GM19025 (cell line): ENCODE measurements at regions not wholly inside any gene's neighbourhood (a gene's known extent, or its start where the extent isn't known, plus 50 kb on each side); places are given as distances from the start of the nearest gene placed in this dataset.
A peak's percentile ranks its signal among the peaks of the same experiment; 100 is the strongest.

Experiments
- ATAC-seq: cut with Tn5 transposase; IDR thresholded peaks from one replicate; pipeline ENCODE4 v1.9.1; 2021; ENCODE audit warnings: mild to moderate bottlenecking, low read depth, moderate library complexity; ENCODE audit not compliant: unreplicated experiment

DNA sequence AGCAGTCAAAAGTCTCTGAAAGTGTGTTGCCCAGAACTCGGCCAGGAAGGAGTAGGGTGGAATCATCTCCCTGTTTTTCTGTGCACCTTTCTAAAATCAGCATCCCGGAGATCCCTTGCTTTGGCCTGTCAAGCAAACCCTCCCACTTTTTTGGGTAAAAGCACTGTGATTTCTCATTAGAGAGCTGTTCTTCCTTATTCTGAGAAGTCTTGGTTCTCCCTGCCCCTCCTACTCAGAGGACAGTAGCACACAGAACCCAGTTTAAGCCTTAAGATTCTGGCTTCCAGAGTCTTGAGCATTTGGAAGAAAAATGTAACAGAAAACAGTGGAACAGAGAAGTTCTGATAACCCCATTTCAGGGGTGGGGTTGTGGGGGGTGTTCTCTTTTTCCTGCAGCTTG lies 52.6 kb upstream of the KATNAL1 start:
- ATAC-seq: no peak

DNA sequence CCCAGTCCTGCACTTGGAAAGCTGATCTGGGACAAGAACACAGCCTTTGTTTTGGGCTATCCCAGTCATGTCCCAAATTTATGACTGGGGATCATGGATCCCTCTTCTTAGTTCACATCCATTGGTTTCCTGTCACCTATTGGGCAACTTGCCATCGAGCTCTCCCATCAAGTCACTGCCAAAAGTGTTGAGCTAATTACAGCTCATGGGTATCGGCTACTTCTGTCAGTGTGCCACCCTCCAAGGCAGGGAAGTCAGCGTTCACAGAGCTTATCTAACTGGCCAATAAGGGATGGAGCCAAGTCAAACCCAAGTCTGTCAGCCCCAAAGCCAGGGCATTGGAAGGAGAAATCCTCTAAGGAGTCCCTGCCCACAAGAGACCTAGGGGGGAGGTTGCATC lies 53.2 kb upstream of the KATNAL1 start:
- ATAC-seq: no peak

DNA sequence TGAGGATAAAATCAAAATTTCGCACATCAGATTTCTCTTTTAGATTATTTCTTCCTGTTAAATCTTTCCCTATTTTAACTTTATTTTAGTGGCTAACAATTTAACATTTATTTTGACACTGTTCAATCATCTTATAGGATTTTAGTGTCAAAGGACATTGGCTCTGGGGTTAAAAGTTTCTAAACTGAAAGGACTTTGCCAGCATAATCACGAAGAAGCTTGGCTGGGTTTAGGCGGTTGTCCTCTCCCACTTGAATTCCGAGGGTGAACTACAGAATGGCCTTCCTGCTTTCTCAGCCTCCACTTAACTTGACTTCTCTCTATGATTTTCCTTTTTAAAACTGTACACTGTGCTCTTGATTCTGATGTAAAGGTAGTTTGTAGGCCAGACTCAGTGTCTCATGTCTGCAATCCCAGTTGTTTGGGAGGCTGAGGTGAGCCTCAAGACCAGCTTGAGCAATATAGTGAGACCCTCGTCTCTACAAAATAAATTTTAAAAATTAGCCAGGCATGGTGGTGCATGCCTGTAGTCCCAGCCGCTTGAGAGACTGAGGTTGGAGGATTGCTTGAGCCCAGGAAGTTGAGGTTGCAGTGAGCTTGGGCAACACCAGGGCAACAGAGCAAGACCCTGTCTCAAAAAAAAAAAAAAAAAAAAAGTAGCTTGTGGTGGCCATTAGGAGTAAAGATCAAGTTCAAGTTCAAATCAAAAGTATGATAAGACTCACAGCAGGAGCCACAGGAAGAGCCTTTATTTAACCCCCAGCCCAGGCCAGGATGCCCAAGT lies 54.8 kb upstream of the KATNAL1 start:
- ATAC-seq: no peak

DNA sequence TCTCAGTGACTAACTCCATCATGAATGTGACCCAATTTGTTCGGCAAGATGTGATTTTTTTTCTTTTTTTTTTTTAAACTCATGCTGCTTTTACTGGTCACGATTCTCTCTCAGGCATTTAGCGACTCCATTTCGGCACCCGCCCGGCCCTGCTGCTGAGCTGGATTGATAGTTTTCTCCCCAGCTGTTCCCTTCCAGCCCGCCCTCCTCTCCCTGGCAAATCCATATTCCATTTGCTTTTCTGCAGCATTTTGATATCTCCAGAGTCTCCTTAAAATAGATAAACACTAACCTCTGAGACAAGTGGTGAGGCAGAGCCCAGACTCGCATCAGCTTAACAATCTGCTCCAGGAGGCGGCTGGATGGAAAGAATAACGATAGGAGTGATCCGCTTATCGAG lies 55.5 kb upstream of the KATNAL1 start:
- ATAC-seq: no peak

DNA sequence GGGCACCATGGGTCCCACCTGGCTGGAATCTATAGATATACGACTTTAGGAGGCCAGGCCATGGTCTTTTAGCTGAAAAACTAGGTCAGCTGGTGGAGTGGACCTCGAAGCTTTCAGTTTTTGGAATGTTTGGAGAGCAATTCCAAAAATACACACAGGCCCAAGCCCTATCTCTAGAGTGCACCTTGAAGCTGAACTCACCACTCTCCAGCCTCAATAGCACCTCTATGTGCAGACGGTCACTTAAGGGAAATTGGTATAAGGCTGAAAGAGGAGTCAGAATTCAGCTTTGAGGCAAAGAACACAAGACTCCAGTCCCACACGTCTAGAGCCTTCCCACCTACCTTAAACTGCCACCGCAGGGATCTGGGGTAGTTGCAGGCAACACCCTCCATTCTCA lies 56.4 kb upstream of the KATNAL1 start:
- no peak for ATAC-seq

DNA sequence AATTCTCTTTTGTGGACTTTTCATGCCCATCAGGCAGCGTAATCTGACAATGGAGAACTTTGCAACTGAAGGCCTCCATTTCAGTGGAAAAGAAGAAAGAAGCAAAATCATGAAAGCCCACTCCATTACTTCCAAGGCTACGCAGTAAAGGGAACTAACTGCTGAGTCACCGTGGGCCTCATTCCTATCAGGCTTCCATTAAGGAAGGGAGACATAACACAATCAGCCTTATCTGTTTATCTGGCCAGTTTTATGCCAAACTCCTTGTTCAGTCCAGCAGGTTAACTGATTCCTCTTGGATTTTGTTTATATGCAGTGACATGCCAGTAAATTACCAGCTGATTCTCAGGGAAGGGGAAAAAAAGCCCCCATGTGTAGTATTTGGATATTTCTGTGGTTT lies 56.8 kb upstream of the KATNAL1 start:
- ATAC-seq: no peak

DNA sequence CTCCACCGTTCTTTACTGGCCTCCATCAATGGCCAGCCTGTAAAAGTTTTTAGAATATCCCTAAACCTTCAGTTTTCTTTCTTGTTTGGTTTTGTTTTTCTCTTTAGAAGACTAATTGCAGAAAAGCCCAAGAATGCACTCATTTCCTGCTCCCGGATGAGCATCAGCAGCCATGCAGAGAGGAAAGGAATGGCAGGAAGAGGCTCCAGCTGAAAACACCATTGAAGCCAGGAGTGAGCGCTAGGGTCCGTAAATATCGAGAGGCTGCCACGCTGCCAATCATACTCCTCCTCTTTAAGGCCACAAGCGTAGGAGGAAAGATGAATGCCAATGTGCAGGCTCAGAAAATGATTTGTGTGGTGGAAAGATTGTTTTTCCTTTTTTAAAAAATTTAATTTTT lies 57.4 kb upstream of the UBE2L5 start:
- ATAC-seq: no peak

DNA sequence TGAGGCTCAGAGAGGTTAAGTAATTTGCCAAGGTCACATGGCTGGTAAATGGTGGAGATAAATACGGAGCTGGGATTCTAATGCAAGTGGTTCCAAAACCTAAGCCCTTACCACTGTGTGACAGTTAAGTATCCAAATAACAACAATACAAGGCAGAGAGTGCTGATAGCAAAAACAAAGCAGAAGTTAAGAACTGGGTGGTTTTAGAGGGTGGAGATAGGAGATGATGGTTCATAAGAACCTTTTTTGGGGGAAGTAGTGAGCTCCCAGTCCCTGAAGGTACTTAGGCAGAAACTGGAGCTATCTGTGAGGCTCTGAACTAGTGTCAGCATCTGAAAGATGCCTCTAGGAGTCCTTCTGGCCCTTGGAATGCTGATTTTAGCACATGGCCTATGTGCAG lies 56.2 kb upstream of the UBE2L5 start:
- no peak for ATAC-seq

DNA sequence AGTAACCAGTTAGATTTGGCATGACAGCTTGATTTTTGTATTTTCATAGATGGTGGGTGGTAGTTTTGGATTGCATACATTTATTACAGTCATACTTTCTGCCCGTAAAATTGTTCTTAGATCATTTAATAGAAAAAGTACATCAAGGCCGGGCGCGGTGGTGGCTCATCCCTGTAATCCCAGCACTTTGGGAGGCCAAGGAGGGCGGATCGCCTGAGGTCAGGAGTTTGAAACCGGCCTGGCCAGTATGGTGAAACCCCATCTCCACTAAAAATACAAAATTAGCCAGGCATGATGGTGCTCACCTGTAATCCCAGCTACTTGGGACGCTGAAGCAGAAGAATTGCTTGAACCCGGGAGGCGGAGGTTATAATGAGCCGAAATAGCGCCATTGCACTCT lies 55.0 kb upstream of the UBE2L5 start:
- ATAC-seq: no peak

DNA sequence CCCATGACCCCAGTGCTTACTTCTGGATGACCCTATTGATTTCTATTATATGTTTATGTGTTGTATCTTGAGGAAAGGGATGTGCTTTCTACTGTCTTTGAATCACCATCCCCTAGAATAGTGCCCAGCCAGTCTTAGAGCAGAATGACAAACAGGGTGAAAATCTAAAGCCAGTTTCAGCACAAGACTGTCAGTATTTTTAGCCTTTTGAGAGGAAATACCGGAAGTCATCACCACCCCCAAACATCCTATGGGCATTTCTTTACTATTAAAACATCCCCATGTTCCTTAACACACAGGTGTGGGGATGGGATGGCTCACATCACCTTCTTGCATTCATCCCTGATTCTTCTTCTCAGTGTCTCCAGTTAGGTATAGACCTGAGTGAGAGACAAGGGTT lies 52.1 kb upstream of the UBE2L5 start:
- no peak for ATAC-seq

DNA sequence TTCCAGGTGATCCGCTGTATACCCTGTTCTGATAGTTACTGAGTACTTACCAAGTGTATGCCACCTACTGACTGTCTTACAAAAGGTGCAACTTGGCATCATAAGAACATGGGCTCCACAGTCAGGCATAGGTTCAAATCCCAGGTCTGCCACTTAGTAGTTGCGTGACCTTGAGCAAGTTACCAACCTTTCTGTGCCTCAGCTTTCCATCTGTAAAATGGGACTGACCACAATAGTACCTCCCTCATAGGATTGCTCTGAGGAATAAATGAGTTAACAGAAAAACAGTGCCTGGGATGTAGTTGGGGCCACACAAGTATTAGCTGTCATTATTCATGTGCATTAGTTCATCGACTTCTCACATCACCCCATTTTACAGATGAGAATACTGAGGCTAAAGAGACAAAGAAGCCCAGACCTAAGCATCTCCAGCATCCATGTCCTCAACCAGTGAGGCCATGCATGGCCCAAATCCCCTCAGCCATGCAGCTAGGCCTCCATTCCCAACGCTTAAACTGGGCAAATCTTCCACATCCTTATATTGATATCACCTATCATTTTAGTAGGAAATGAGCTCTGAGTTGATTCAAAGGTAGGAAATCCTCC lies 51.3 kb upstream of the UBE2L5 start:
- ATAC-seq: no peak

DNA sequence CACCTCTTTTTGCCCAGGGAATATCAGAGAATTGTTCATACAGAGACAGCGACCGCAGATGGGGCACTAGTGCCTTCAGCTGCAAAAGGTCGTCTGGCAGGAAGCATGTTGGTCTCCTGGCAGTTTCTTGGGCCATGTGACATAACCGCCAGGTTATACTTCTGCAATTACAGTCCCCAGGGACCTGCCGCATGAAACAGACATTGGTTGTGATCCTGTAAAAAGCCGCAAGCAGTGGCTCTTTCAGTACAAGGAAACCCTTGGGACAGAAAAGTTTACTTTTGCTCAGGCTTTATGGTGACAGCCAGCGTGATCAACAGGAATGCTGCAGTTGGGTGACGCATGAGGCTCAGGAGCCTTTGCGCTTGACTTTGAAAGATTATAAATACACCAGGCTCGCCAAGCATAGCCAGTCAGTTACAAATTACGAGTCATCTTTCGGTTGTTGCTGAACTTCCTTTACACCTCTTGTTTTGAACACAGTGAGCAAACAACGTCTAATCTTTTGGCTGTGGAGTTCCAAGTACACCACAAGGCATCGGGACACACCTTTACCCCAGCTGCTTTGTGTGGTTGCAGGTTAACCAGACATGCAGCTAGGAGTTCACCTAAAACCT lies 50.5 kb upstream of the UBE2L5 start:
- ATAC-seq: peak; percentile 63
